ENCODE measurements at regions not wholly inside any gene's neighbourhood (a gene's known extent, or its start where the extent isn't known, plus 50 kb on each side); places are given as distances from the start of the nearest gene placed in this dataset.

GRCh38 chr3:127410678-127411077 is 122.8 kb upstream of the PRR20G start:
- DNase-seq (ENCODE audit: low read depth), result no peak
- TF ChIP-seq CTCF (IDR thresholded peaks at IDR 0.05; ENCODE audit: low read depth, low read length, missing control alignments), result no peak
- H3K4me3 ChIP-seq (ENCODE audit: low read depth, low read length), result no peak overlapping the region

- no peak overlapping the region for H3K4me3 ChIP-seq (ENCODE audit: low read depth, low read length)
- no peak for TF ChIP-seq CTCF (IDR thresholded peaks at IDR 0.05; ENCODE audit: low read depth, low read length, missing control alignments)
- no peak for DNase-seq (ENCODE audit: low read depth)
Measured at GRCh38 chr3:127410137-127410488, 122.3 kb upstream of the PRR20G start.

- no peak for DNase-seq (ENCODE audit: low read depth)
- TF ChIP-seq CTCF (IDR thresholded peaks at IDR 0.05; ENCODE audit: low read depth, low read length, missing control alignments), result no peak
- no peak overlapping the region for H3K4me3 ChIP-seq (ENCODE audit: low read depth, low read length)
Measured at GRCh38 chr3:127409421-127410136, 121.7 kb upstream of the PRR20G start.

- H3K4me3 ChIP-seq (ENCODE audit: low read depth, low read length), result no peak overlapping the region
- no peak for DNase-seq (ENCODE audit: low read depth)
- TF ChIP-seq CTCF (IDR thresholded peaks at IDR 0.05; ENCODE audit: low read depth, low read length, missing control alignments), result no peak
Measured at GRCh38 chr3:127408684-127409420, 121.0 kb upstream of the PRR20G start.

GRCh38 chr3:127408022-127408683 is 120.3 kb upstream of the PRR20G start:
- no peak for DNase-seq (ENCODE audit: low read depth)
- TF ChIP-seq CTCF (IDR thresholded peaks at IDR 0.05; ENCODE audit: low read depth, low read length, missing control alignments), result no peak
- H3K4me3 ChIP-seq (ENCODE audit: low read depth, low read length), result no peak overlapping the region

GRCh38 chr3:127407026-127407939 is 119.4 kb upstream of the PRR20G start:
- no peak overlapping the region for H3K4me3 ChIP-seq (ENCODE audit: low read depth, low read length)
- no peak for TF ChIP-seq CTCF (IDR thresholded peaks at IDR 0.05; ENCODE audit: low read depth, low read length, missing control alignments)
- no peak for DNase-seq (ENCODE audit: low read depth)

All from GM12864 (cell line).